ENCODE measurements at regions not wholly inside any gene's neighbourhood (a gene's known extent, or its start where the extent isn't known, plus 50 kb on each side); places are given as distances from the start of the nearest gene placed in this dataset.
"Not testable (repeated sequence)": the region's sequence is repeated elsewhere in the genome, so short reads cannot be mapped to it uniquely, and the experiment has no call there.

DNA sequence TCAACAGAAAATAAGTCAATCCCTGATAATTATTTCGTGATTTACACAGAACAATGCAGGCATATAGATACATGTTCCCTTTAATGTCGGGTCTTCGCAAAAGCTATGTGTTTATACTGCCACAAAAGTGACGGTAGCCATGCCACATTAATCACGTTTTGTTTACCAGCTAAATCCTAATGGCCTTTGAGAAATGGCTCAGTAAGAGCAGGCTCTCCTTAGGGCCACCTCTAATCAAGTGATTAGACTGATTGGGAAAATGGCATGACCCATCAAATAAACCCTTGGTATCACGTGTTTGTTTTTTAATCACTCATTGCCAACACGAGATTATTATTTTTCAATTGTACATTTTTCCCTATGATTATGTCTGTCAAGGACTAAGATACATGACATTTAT is 102.0 kb upstream of the USP25 start:
- no peak for FAIRE-seq

DNA sequence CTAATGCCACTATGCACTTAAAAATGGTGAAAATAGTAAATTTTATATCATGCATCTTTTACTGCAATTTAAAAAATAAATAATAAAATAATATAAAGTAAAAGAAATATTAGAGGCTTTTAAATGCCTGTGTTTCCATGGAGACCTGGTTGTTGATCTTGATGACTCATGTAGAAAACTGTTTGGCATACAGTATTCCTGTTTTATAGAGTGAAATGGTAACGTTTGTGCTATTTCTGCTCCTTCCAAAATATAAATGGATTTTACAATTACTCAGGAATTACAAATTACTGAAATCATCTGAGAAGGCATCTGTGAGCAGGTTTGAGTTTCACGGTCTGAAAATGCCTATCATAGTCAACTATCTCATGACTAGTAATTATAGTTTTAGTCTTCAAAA is 98.4 kb upstream of the USP25 start:
- FAIRE-seq: no peak

DNA sequence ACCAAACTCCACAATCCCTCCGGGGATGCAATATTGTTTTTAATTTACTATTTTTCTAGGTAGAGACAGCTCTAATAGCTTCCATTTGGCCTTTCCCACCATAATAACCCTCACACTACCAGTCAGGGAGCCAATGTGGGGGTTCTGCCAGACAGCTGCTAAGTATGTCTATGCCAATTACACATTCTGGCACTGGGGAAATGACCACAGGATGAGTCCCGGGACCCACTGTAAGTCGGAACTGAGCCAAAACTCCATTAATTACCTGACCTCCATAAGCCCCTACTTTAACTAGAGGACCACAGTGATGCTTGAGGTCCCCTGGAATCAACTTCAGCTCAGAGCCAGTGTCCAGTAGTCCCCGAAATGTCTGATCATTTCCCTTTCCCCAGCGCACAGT is 95.2 kb upstream of the USP25 start:
- FAIRE-seq: not testable (repeated sequence)

DNA sequence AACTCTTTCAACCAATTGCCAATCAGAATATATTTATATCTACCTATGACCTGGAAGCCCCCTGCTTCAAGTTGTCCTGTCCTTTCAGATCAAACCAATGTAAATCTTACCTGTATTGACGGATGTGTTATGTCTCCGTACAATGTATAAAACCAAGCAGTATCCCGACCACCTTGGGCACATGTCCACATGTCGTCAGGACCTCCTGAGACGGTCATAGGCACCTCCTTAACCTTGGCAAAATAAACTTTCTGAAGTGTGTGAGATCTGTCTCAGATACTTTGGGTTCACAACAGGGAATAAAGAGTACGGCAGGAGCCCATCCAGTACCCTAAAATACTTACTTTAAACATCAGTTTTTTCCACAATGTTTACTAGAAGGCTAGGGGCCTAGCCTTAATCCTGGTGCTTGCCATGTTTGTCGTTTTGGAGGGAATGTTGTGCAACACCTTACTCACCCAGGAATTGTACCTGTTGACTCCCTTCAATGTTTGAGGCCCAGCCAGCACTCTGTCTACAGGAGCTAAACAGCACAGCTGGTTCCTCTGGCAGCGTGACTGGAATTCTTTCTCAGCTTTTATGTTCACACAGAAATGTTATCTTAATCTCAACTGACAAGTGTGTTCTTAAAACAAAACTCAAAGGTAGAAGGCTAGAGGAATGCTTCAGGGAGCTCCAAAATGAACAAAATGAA is 90.8 kb upstream of the USP25 start:
- no peak for FAIRE-seq

DNA sequence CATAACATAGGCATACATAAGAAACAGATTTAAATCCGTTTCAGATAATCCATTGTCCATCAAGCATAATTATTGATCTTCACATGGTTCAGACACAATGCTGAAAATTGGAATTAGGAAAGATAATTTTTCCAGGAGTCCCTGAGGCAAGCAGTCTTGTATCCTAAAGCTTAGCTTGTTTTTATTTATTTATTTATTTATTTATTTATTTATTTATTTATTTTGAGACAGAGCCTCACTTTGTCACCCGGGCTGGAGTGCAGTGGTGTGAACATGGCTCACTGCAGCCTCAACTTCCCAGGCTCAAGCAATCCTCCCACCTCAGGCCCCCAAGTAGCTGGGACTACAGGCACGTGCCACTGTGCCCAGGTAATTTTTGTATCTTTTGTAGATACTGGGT is 89.7 kb upstream of the USP25 start:
- FAIRE-seq: not testable (repeated sequence)

DNA sequence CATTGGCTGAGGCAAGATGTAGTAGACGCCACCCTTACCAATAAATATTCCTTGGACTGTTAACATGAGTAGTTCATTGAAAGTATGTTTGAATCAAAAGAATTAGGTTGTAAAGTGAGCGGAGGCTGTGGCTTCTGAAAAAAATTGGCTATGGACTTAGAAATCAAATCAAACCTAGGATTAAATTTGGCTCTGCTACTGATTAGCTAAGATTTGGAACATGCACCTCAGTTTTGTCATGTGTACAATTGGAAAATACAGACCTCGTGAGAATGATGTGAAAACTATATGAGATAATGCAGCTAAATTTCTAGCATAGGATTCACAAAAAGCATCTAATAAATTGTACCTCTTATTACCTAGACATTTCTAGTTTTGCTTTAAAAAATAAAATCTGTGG is 85.3 kb upstream of the USP25 start:
- FAIRE-seq: no peak

DNA sequence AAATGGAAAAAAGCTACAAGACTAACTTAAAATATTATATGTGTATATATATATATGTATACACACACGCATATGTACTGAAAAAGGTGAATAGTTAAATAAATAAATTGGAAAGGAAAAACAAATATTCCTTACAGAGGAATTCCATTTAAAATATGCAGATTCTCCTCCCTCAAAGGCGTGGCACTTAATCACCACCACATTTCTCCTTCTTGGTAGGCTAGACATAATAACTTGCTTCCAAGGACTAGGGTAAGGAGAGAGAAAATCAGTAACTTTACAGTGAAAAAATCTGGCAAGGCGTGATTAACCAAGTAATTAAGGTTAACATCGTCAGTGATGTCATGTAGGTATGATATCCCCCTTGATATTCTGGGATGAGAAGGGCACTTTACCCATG is 84.0 kb upstream of the USP25 start:
- no peak for FAIRE-seq

DNA sequence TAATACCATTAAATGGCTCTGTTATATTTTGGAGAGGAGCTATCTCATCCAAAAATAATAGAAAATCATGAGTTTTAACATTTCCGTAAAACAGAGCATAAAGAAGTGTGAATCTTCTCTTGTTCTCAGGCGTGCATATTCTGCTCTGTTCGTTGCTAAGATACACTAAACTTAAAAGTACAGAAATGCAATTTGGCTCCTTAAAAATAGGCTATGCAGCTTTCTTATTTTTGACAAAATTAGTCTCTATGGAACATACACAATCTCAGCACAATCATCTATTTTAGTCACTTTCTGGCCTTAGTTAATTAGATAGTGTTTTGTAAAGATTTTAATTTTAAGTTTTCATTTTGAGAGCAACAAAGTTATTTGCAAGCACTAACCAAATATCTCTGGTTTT is 79.0 kb upstream of the USP25 start:
- no peak for FAIRE-seq

DNA sequence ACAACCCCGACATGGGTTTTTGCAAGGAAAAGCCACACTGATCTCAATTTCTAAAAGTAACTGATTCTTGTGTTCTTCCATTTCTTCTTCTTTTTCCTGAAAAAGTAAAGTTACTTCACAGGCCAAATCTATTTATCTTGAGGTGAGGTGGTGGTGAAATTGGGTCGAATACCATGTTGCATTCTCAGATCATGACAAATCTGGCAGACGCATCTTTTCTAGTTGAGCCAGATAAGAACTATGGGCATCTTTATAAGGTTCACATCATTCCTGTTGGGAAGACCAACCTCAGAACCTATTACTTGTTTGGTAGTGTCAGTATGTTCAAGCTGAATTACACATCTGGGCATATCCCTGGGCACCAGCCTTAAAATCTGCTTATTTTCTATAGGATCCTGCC is 78.6 kb upstream of the USP25 start:
- no peak for FAIRE-seq

DNA sequence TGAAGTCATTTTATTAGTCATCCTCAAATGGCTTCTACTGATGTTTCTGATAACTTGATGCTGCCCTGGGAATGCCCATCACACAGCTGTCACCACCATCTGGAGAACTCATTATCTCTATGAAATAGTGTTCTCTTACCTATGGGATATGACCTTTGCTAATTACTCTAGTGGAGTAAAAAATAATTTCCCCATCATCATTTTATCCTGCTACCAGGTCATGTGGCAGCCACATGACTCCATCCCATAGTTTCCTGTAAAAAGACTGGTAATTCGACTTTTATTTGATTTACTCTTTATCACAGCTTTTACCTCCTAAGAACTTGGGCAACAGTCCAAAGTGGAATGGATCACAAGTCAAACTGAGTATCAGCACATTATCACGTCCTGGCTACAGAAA is 76.1 kb upstream of the USP25 start:
- no peak for FAIRE-seq

DNA sequence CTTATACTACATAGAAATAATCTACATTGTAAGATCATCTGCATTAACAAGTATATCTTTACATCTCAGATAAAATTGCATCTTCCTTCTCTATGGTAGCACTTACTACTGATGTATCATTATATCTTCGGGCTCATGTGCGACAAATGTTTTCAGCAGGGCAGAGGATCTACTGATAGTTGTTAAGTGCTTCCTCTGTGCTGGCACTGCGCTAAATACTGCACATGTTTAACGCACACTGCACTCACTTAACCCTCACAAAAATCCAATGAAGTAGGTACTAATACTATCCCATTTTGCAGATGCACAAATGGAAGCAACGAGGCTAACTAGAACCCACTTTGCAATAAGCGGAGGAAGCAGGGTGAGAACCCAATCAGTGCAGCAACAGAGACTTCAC is 75.6 kb upstream of the USP25 start:
- no peak for FAIRE-seq

DNA sequence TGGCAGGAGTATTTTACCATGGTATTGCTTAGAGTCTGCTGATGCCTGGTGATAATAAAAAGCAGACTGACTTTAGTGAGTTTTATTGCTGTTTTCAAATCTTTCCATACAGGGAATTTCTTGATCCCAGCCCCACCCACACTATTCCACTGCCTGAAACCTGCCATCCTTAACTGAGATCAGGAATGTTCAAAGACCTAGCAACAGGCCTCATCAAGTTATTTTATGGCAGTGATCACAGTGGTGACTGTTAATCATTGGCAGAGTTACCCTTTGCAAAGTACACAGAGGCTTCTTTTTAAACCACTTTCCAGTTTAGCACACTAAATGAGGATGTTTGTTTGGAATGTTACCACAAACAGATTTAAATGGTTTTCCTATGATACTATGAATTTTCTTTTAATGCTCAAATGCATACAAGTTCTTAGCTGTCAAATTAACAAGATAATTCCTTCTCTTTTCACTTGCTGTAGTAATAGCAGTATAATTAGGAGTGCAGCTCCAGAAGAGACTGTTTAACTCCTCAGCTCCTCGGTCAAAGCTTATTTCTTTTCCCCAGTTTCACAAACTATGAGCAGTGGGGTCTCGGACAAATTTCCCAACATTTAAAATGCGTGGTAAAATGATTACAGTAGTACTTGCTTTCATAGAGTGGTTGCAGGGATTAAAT is 69.9 kb upstream of the USP25 start:
- peak; percentile 53 for FAIRE-seq

DNA sequence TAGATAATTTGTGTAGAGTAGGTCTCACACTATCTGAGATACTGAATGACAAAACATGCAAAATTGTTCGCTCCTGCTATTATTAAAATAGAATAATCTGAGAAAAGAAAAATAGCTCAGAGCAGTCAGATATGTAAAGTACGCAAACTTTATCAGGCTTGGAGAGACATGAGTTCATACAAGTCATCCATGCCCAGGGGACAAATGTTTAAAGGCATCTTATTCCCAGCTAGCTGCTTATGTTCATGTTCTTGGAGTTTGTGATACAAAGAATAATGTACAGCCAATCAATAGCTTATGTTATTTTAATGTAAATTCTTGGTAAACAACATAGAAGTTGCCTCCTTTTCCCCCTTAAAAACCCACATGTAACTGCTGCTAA is 69.4 kb upstream of the USP25 start:
- no peak for FAIRE-seq

DNA sequence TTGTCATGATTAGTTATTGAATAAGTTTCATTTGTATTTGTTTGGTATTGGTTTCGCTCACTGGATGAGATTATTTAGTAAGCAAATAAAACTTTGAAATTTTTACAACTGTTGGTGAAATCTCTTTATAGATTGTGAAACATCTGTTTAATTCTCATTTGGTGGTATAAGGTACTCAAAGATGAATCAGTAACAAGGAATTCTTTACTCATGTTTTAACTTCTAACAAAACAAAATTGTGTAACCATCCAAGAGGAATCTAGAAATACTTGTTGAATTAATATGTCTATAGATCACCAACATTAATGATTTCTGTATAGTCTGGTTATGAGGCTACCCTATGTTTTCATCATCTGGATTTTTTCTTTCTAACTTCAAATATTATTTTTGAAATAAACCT is 62.8 kb upstream of the USP25 start:
- no peak for FAIRE-seq

DNA sequence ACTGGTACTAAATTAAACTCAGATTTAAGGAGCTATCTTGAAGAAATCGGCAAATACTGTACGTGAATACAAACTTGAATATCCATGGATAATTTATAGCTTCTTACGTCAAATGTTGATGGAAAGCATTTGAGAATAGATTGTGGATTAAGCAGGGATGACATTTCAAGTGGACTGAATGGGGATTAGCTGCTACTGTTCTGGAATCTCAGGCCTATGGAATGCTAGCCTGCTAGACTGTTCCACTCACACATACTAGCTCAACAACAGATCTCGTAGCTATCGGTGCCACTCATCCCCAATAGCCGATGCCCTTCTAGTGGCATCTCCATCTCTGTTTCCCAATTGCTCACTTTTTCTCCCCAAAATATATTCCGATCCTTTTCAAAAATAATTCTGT is 62.0 kb upstream of the USP25 start:
- no peak for FAIRE-seq

DNA sequence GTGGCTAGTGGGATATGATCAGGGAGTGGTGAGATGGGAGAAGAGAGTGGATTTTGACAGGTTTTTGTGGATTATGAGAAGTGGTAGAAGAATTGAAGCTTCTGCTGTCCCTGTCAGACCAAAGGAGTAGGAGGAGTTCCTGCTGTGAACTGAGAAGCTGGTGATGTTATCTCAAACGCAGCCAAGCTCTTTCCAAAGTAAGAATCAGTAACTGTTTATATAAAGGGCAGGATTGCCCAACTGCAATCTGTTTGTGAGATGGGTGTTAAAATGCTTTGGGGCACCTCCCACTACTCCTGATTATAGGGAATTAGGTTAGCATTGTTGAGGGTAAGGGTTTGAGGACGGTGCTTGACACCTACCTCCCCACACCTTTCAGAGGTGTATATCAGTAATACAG is 60.5 kb upstream of the USP25 start:
- FAIRE-seq: no peak

DNA sequence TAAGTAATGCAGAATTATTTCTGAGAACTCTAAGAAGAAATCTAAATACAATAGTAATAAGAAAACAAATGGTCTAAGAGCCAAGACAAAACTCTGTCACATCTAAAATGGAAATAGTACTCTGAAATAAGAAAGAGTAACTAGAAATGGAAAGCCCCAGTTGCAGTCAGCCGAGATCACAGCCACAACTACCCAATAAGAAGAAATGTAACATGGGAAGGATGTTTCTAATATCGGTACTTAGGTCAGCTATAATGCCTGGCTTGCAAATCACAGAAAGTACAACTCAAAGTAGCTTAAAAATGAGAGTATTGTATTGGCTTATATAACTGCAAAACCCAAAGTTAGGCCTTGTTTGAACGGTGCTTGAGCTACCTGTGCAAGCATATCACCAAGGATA is 58.6 kb upstream of the USP25 start:
- no peak for FAIRE-seq

DNA sequence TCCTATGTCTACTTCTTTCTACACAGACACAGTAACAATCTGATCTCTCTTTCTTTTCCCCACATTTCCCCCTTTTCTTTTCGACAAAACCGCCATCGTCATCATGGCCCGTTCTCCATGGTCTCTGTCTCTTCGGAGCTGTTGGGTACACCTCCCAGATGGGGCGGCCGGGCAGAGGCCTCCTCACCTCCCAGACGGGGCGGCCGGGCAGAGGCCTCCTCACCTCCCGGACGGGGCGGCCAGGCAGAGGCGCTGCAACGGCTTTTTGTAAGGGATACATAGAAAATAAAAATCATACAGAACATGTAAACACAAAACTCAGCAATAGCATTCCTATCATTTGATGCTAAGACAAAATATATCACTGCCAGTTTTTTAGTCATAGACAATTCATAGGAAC is 57.2 kb upstream of the USP25 start:
- FAIRE-seq: not testable (repeated sequence)

DNA sequence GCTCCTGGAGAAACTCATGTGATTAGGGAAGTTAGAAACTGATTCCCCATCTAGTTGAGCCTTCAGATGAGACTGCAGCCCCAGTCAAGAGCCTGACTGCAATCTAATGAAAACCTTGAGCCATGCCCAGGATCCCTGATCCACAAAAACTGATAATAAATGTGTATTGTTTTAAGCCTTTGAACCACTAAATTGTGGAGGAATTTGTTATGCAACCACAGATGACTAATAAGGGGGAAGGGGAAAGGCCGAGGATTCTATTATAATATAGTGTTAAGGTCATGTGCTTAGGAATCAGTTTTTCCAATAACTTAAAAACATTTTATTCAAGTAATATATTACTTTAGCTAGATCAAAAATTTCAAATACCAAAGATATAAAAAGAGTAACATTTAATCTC is 52.8 kb upstream of the USP25 start:
- FAIRE-seq: no peak

DNA sequence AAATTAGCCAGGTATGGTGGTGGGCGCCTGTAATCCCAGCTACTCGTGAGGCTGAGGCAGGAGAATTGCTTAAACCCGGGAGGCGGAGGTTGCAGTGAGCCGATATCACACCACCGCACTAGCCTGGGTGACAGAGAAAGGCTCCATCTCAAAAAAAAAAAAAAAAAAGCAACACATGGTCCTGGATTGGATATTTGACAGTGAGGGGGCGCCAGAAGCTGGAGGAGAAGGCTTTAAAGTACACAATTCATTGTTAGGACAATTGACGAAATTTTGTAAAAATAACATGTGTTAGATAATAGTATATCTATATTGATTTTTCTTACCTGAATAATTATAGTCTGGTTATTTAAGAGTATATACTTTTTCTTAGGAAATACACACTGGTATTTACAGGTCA is 50.2 kb upstream of the USP25 start:
- no peak for FAIRE-seq

Measured in endometrium (tissue), 2 donors.